ENCODE measurements at regions not wholly inside any gene's neighbourhood (a gene's known extent, or its start where the extent isn't known, plus 50 kb on each side); places are given as distances from the start of the nearest gene placed in this dataset.

GRCh38 chr5:50559955-50560354 lies 106.5 kb upstream of the PARP8 start:
- no peak overlapping the region for H3K9ac ChIP-seq (replicated peaks; ENCODE audit: extremely low read depth, insufficient read depth, low read length)
- no peak overlapping the region for H2AFZ ChIP-seq (ENCODE audit: low read depth, low read length)
- no peaks in the 10 kb centered on the region for H3K4me1 ChIP-seq (ENCODE audit: control insufficient read depth, extremely low read depth, insufficient read depth, low read length)
- H3K9me3 ChIP-seq (replicated peaks; ENCODE audit: control insufficient read depth, insufficient read depth, low read length), result no peaks in the 10 kb centered on the region
- H3K79me2 ChIP-seq (ENCODE audit: control insufficient read depth, insufficient read depth, low read length), result no peaks in the 10 kb centered on the region
- no TSS peak for BruUV-seq (replicated peaks)
- H3K36me3 ChIP-seq (ENCODE audit: control insufficient read depth in 2 of 2, extremely low read depth in 1 of 2, insufficient read depth in 2 of 2, low read length in 2 of 2), result no peaks in the 10 kb centered on the region
- H3K27me3 ChIP-seq (ENCODE audit: control insufficient read depth in 2 of 2, insufficient read depth in 2 of 2, low read length in 2 of 2), result no peaks in the 10 kb centered on the region
- TF ChIP-seq POLR2AphosphoS5 (IDR thresholded peaks at IDR 0.05; ENCODE audit: insufficient read depth, low read depth, low read length) (no peak), GATA2 (IDR thresholded peaks at IDR 0.05; ENCODE audit: insufficient read depth, insufficient read length, low read depth, low read length) (no peak), JUN (IDR thresholded peaks at IDR 0.05; ENCODE audit: borderline replicate concordance, insufficient read depth, insufficient read length, low read depth) (no peak), EZH2 (IDR thresholded peaks at IDR 0.05; ENCODE audit: borderline replicate concordance, low read depth, low read length, severe bottlenecking) (no peak), CTCF (IDR thresholded peaks at IDR 0.05; ENCODE audit: extremely low read depth in 1 of 2, insufficient read depth in 1 of 2, low read depth in 1 of 2, low read length in 2 of 2) (no peak), FOS (IDR thresholded peaks at IDR 0.05; ENCODE audit: borderline replicate concordance, insufficient read depth, low read length) (no peak), MAX (IDR thresholded peaks at IDR 0.05; ENCODE audit: insufficient read depth, insufficient read length) (no peak), POLR2A (IDR thresholded peaks at IDR 0.05; ENCODE audit: low read depth, low read length) (no peak), MYC (IDR thresholded peaks at IDR 0.05; ENCODE audit: low read depth, low read length) (no peak)
- H3K9me1 ChIP-seq (replicated peaks; ENCODE audit: control insufficient read depth, extremely low read depth, insufficient read depth, low read length), result no peaks in the 10 kb centered on the region
- intact Hi-C loops (cut with micrococcal nuclease) (no loop called here), dilution Hi-C loops (cut with MboI; ENCODE audit: extremely low pct_ligation_motif_present, low sequenced_read_pairs) (no loop called here)
- DNase-seq (ENCODE audit: low read depth, low spot score) (no peak), FAIRE-seq (no peak)
- no peak overlapping the region for H3K4me3 ChIP-seq (replicated peaks in 1 of 3; ENCODE audit: insufficient read depth in 1 of 3, low read depth in 1 of 3, low read length in 3 of 3)
- CTCF ChIA-PET, result no interaction called here
- POLR2A ChIA-PET, result no interaction called here
- no peaks in the 10 kb centered on the region for H4K20me1 ChIP-seq (replicated peaks; ENCODE audit: control insufficient read depth, extremely low read depth, insufficient read depth, low read length)
- H3K27ac ChIP-seq (ENCODE audit: insufficient read depth, low read depth, low read length), result no peak overlapping the region
- no peak overlapping the region for H3K4me2 ChIP-seq (ENCODE audit: insufficient read depth, low read length)

Data from endothelial cell of umbilical vein (primary cell).